HCT116 (cell line): ENCODE measurements at regions not wholly inside any gene's neighbourhood (a gene's known extent, or its start where the extent isn't known, plus 50 kb on each side); places are given as distances from the start of the nearest gene placed in this dataset.

Experiments
- ATAC-seq: fragments of 200-7000 bp; cut with Tn5 transposase; 2 replicates; pipeline ENCODE4 v1.9.1; 2020; ENCODE audit warnings: mild to moderate bottlenecking, moderate library complexity
- BruUV-seq: library from RNA; stranded (reverse); fragments of 400-500 nt; replicated peaks from 2 replicates; lab custom pipeline; 2021; lab: Mats Ljungman, UMichigan
- CTCF ChIA-PET: fragments of 300-600 bp; sonication (Branson Sonifier 250); formaldehyde crosslinking; loops from one replicate; lab custom pipeline; 2021; ENCODE audit warnings: antibody characterized with exemption; lab: Charles Lee
- POLR2A ChIA-PET: fragments of 300-600, 350-600 bp; sonication (Branson Sonifier 250); formaldehyde crosslinking; loops from one replicate; lab custom pipeline; 2021; ENCODE audit warnings: antibody characterized with exemption; lab: Charles Lee
- RAD21 ChIA-PET, 2 experiments: fragments of 300-600 bp; sonication (Branson Sonifier 250); formaldehyde crosslinking; loops; one replicate each; lab custom pipeline; 2023; ENCODE audit warnings: low total read pairs in 2 of 2; ENCODE audit not compliant: uncharacterized antibody in 2 of 2, unreplicated experiment in 2 of 2, low non-redundant PET in 1 of 2; lab: Charles Lee
- DNase-seq: peaks from one replicate; pipeline ENCODE4 v3.0.0-alpha.2; 2010; ENCODE audit warnings: low read depth, low spot score
- H2AFZ ChIP-seq: fragments of 200-600 bp; shearing (Covaris generic), sonication (generic); 2 replicates; pipeline ENCODE4 v1.6.1; 2017; ENCODE audit warnings: low read depth, mixed run types, mixed read lengths, antibody characterized with exemption, low read length; ENCODE audit not compliant: poor library complexity, severe bottlenecking
- H3K27ac ChIP-seq: 2 replicates; pipeline ENCODE4 v1.5.1; 2012; ENCODE audit warnings: low read depth, low read length
- H3K27me3 ChIP-seq: fragments of 200-600 bp; sonication (generic); 2 replicates; pipeline ENCODE4 v1.6.1; 2016; ENCODE audit warnings: mixed run types, low read length, mixed read lengths; ENCODE audit not compliant: insufficient read depth
- H3K36me3 ChIP-seq, 2 experiments: fragments of 200-500 bp in 1 of 2; fragments of 200-600 bp in 1 of 2; sonication (Bioruptor generic) in 1 of 2; sonication (generic) in 1 of 2; 2 replicates each; pipeline versions ENCODE4 v1.5.1 to v1.6.1; 2014 to 2016; ENCODE audit warnings: low read length in 2 of 2, inconsistent platforms in 1 of 2, mixed read lengths in 1 of 2, mixed run types in 1 of 2; ENCODE audit not compliant: insufficient read depth in 2 of 2, control insufficient read depth in 1 of 2
- H3K4me1 ChIP-seq, 2 experiments: fragments of 200-600 bp in 1 of 2; sonication (generic) in 1 of 2; 2 replicates each; pipeline versions ENCODE4 v1.5.1 to v1.6.1; 2012 to 2017; ENCODE audit warnings: low read length in 2 of 2, inconsistent platforms in 1 of 2, mild to moderate bottlenecking in 1 of 2, mixed read lengths in 1 of 2, mixed run types in 1 of 2, moderate library complexity in 1 of 2; ENCODE audit not compliant: insufficient read depth in 2 of 2, control insufficient read depth in 1 of 2
- H3K4me2 ChIP-seq: fragments of 200-600 bp; sonication (generic); 2 replicates; pipeline ENCODE4 v1.6.1; 2017; ENCODE audit warnings: mixed run types, low read length, mixed read lengths
- H3K4me3 ChIP-seq, 2 experiments: fragments of 200-600 bp in 1 of 2; sonication (generic) in 1 of 2; replicated peaks in 1 of 2; 2 replicates each; pipeline ENCODE4 v1.5.1; 2011 to 2016; ENCODE audit warnings: low read length in 2 of 2, control low read depth in 1 of 2, low read depth in 1 of 2, mild to moderate bottlenecking in 1 of 2, mixed read lengths in 1 of 2, mixed run types in 1 of 2
- H3K79me2 ChIP-seq: fragments of 200-600 bp; sonication (generic); 2 replicates; pipeline ENCODE4 v1.6.1; 2017; ENCODE audit warnings: mild to moderate bottlenecking, mixed run types, low read length, moderate library complexity, mixed read lengths; ENCODE audit not compliant: insufficient read depth
- H3K9ac ChIP-seq: fragments of 200-600 bp; sonication (generic); 2 replicates; pipeline ENCODE4 v1.6.1; 2016; ENCODE audit warnings: low read length, mixed read lengths
- H3K9me2 ChIP-seq: fragments of 200-600 bp; sonication (generic), shearing (Covaris generic); 2 replicates; pipeline ENCODE4 v1.6.1; 2017; ENCODE audit warnings: mixed run types, mild to moderate bottlenecking, moderate library complexity; ENCODE audit not compliant: insufficient read depth
- H3K9me3 ChIP-seq, 2 experiments: fragments of 200-500 bp in 1 of 2; fragments of 200-600 bp in 1 of 2; sonication (Bioruptor generic) in 1 of 2; sonication (generic) in 1 of 2; 2 replicates each; pipeline ENCODE4 v1.6.1; 2014 to 2017; ENCODE audit warnings: low read length in 2 of 2, mixed read lengths in 2 of 2, inconsistent platforms in 1 of 2, low read depth in 1 of 2, mild to moderate bottlenecking in 1 of 2, mixed run types in 1 of 2, moderate library complexity in 1 of 2; ENCODE audit not compliant: control insufficient read depth in 1 of 2, insufficient read depth in 1 of 2
- H4K20me1 ChIP-seq: fragments of 200-600 bp; sonication (generic), shearing (Covaris generic); 2 replicates; pipeline ENCODE4 v1.6.1; 2017; ENCODE audit warnings: mixed run types, mild to moderate bottlenecking, moderate library complexity; ENCODE audit not compliant: insufficient read depth
- ATF3 ChIP-seq: IDR thresholded peaks from 2 replicates; pipeline ENCODE4 v1.6.1; 2012
- CEBPB ChIP-seq: IDR thresholded peaks from 2 replicates; pipeline ENCODE4 v1.6.1; 2012; ENCODE audit warnings: low read depth
- CTCF ChIP-seq, 3 experiments: fragments of 200-600 bp in 1 of 3; sonication (generic) in 1 of 3; IDR thresholded peaks in 2 of 3; conservative IDR thresholded peaks in 1 of 3; 2 replicates each; pipeline ENCODE4 v1.5.1; 2012 to 2017; ENCODE audit warnings: low read depth in 2 of 3, low read length in 2 of 3, antibody characterized with exemption in 1 of 3, borderline replicate concordance in 1 of 3, control low read depth in 1 of 3, mild to moderate bottlenecking in 1 of 3, mixed read lengths in 1 of 3, mixed run types in 1 of 3, moderate library complexity in 1 of 3; ENCODE audit not compliant: insufficient read depth in 1 of 3
- EGR1 ChIP-seq: IDR thresholded peaks from 2 replicates; pipeline ENCODE4 v1.6.1; 2012; ENCODE audit warnings: low read depth
- ELF1 ChIP-seq: IDR thresholded peaks from 2 replicates; pipeline ENCODE4 v1.6.1; 2012; ENCODE audit warnings: low read depth, borderline replicate concordance
- EZH2 ChIP-seq: fragments of 200-600 bp; sonication (generic); IDR thresholded peaks from 2 replicates; pipeline ENCODE4 v1.6.1; 2017; ENCODE audit warnings: antibody characterized with exemption, mixed run types
- JUND ChIP-seq: IDR thresholded peaks from 2 replicates; pipeline ENCODE4 v1.6.1; 2012
- POLR2A ChIP-seq: IDR thresholded peaks from 2 replicates; pipeline ENCODE4 v1.7.0; 2011; ENCODE audit warnings: borderline replicate concordance; ENCODE audit not compliant: insufficient read depth, insufficient read length; ENCODE audit errors: extremely low read depth
- POLR2AphosphoS5 ChIP-seq: IDR thresholded peaks from 2 replicates; pipeline ENCODE4 v1.6.1; 2011; ENCODE audit warnings: mild to moderate bottlenecking, low read depth, low read length, moderate library complexity
- RAD21 ChIP-seq: IDR thresholded peaks from 2 replicates; pipeline ENCODE4 v1.6.1; 2012; ENCODE audit warnings: low read depth, mild to moderate bottlenecking
- REST ChIP-seq: IDR thresholded peaks from 2 replicates; pipeline ENCODE4 v1.6.1; 2012; ENCODE audit warnings: low read depth
- SIN3A ChIP-seq: IDR thresholded peaks from 2 replicates; pipeline ENCODE4 v1.6.1; 2012; ENCODE audit warnings: low read depth
- SRF ChIP-seq: IDR thresholded peaks from 2 replicates; pipeline ENCODE4 v1.6.1; 2012; ENCODE audit warnings: low read depth
- TCF7L2 ChIP-seq: IDR thresholded peaks from 2 replicates; pipeline ENCODE4 v1.7.0; 2011; ENCODE audit warnings: borderline replicate concordance, inconsistent platforms; ENCODE audit not compliant: insufficient read depth, insufficient read length; ENCODE audit errors: extremely low read depth
- YY1 ChIP-seq: IDR thresholded peaks from 2 replicates; pipeline ENCODE4 v1.6.1; 2011; ENCODE audit warnings: low read length, low read depth, moderate library complexity, mild to moderate bottlenecking; ENCODE audit not compliant: insufficient replicate concordance; ENCODE audit errors: extremely low read depth
- ZFX ChIP-seq: fragments of 450-650 bp; IDR thresholded peaks from 2 replicates; pipeline ENCODE4 v1.6.1; 2017
- intact Hi-C: fragments of 100-400 bp; cut with micrococcal nuclease; formaldehyde crosslinking; loops from 2 replicates; pipeline ENCODE4 v1.10.0; 2022

GRCh38 chr12:87413784-87414183, 615.4 kb downstream of the C12orf50 start (continued):
- TF ChIP-seq ELF1 = no peak
- no peak for TF ChIP-seq RAD21
- no peak for TF ChIP-seq POLR2AphosphoS5
- no peak for TF ChIP-seq REST
- no peak for TF ChIP-seq CEBPB

GRCh38 chr12:87406926-87407325, 622.3 kb downstream of the C12orf50 start:
- no peak for ATAC-seq
- Histone ChIP-seq H3K9ac (no peak overlapping the region), H3K9me2 (no peaks in the 10 kb centered on the region), H3K79me2 (no peaks in the 10 kb centered on the region), H3K36me3 (no peaks in the 10 kb centered on the region), H2AFZ (no peak overlapping the region), H3K27ac (no peak overlapping the region), H3K4me1 (no peaks in the 10 kb centered on the region), H4K20me1 (no peaks in the 10 kb centered on the region), H3K27me3 (no peaks in the 10 kb centered on the region), H3K9me3 (no peaks in the 10 kb centered on the region), H3K4me3 (no peak overlapping the region), H3K4me2 (no peak overlapping the region)
- no TSS peak for BruUV-seq
- DNase-seq = no peak
- POLR2A ChIA-PET = no interaction called here
- CTCF ChIA-PET = no interaction called here
- TF ChIP-seq JUND (no peak), SRF (no peak), EZH2 (no peak), RAD21 (no peak), TCF7L2 (no peak), ZFX (no peak), CEBPB (no peak), YY1 (no peak), SIN3A (no peak), POLR2A (no peak), EGR1 (no peak), CTCF (IDR thresholded peaks at IDR 0.05 in 2 of 3, conservative IDR thresholded peaks at IDR 0.05 in 1 of 3; ENCODE audit: borderline replicate concordance in 1 of 3, insufficient read depth in 1 of 3, low read depth in 2 of 3, low read length in 2 of 3) (no peak), ATF3 (no peak), REST (no peak)
- RAD21 ChIA-PET = no interaction called here
- intact Hi-C loops = no loop called here
